ENCODE measurements at regions not wholly inside any gene's neighbourhood (a gene's known extent, or its start where the extent isn't known, plus 50 kb on each side); places are given as distances from the start of the nearest gene placed in this dataset.

DNA sequence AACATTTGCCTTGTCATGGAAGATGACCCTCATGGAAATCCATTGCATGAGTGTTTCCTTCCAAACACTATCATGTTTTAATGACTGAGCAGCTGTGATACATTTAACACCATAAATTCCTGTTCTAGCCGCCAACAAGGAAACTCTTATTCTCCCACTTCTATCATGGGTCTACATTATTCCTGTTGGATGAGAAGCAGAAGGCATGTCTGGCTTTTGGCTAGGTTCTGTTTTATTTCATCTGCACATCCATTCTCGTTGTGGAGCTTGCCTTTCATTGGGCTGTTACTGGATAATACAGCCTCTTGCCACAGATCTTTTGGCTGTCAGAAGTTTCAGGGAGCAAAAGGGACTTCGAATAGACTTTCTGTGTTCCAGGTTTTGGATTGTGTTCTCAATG is 742.6 kb upstream of the TSPY4 start:
- Histone ChIP-seq H3K27ac (no peak overlapping the region), H3K36me3 (no peaks in the 10 kb centered on the region), H3K4me1 (peaks cover 0 to 6% (median 0%) of the 10 kb centered on the region in 4 donors), H3K9me3 (no peaks in the 10 kb centered on the region), H3K4me3 (no peak overlapping the region), H3K27me3 (no peaks in the 10 kb centered on the region)
- DNase-seq (ENCODE audit: low spot score in 2 of 2) = no peak
- WGBS, 2 donors = 46% methylated on average over 3 of the region's 3 CpGs; no CpG with 5 or more reads in 1 of the 2 donors
- TF ChIP-seq POLR2A (IDR thresholded peaks at IDR 0.05) = no peak

DNA sequence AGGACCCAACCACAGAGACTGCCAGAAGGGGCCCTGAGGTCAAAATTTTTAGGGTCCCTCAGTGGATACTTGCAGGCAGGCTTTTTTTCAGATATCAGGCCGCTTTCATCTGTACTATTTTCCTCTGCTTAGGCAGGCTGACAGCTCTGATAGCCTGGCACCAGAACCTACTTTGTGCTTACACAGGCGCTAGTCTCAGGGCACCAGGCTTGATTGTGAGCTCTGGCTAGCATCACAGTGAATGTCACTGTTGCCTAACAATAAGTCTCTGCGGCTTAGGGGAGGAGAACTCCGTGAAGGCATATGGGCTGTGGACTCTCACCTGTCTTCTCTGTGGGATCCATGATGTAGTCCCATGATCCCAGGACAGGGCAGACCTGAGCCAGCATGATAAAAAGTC is 738.1 kb upstream of the TSPY4 start:
- 50% methylated on average over 1 of the region's 4 CpGs; no CpG with 5 or more reads in 1 of the 2 donors for WGBS, 2 donors
- DNase-seq (ENCODE audit: low spot score in 2 of 2) = no peak
- Histone ChIP-seq H3K4me3 (no peak overlapping the region), H3K4me1 (no peaks in the 10 kb centered on the region), H3K27ac (no peak overlapping the region), H3K9me3 (no peaks in the 10 kb centered on the region), H3K36me3 (no peaks in the 10 kb centered on the region), H3K27me3 (no peaks in the 10 kb centered on the region)
- TF ChIP-seq, protein P1, sequence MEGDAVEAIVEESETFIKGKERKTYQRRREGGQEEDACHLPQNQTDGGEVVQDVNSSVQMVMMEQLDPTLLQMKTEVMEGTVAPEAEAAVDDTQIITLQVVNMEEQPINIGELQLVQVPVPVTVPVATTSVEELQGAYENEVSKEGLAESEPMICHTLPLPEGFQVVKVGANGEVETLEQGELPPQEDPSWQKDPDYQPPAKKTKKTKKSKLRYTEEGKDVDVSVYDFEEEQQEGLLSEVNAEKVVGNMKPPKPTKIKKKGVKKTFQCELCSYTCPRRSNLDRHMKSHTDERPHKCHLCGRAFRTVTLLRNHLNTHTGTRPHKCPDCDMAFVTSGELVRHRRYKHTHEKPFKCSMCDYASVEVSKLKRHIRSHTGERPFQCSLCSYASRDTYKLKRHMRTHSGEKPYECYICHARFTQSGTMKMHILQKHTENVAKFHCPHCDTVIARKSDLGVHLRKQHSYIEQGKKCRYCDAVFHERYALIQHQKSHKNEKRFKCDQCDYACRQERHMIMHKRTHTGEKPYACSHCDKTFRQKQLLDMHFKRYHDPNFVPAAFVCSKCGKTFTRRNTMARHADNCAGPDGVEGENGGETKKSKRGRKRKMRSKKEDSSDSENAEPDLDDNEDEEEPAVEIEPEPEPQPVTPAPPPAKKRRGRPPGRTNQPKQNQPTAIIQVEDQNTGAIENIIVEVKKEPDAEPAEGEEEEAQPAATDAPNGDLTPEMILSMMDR (IDR thresholded peaks at IDR 0.05) = no peak
- TF ChIP-seq POLR2A (IDR thresholded peaks at IDR 0.05) = no peak
- no peak for TF ChIP-seq EP300 (IDR thresholded peaks at IDR 0.05)

DNA sequence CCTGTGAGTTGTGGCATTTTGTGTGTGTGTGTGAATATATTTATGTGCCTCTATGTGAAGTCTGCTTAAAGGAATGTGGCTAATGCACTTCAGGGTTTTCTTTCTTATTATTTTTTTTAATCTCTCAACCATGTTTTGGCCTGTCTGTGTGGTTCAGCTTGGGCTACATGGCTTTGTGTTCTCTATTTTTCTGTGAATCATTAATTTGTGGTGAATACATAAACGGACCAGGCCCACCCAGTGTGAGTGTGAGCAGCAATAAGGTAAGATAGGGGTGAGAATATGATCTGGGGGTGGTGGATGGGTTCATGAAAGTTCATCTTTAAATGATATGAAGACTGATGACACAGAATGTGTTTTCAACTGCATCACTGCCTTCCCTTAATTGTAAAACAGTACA is 726.6 kb upstream of the TSPY4 start:
- no peak for TF ChIP-seq EP300 (IDR thresholded peaks at IDR 0.05)
- TF ChIP-seq, protein P1 (IDR thresholded peaks at IDR 0.05) = no peak
- TF ChIP-seq POLR2A (IDR thresholded peaks at IDR 0.05) = no peak

DNA sequence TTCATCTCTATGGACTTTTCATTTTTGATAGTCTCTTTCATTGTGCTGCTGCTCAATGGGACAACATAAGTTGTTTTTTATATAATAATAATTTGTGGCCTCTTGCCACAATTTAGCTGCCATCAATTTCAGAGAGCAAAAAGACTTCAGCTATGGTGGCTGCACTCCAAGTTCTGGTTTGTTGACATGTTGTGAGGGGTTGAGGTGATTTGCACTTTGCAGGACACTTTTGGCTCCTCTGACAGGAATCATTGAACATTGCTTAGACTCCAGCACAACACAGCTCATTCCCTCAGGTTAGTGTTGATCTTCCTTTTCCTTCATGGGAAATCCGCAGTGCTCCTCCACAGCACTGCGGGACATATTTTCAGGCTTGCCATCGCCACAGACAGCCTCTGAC is 725.4 kb upstream of the TSPY4 start:
- Histone ChIP-seq H3K27me3 (no peaks in the 10 kb centered on the region), H3K9me3 (no peaks in the 10 kb centered on the region), H3K4me3 (no peak overlapping the region), H3K27ac (no peak overlapping the region), H3K36me3 (no peaks in the 10 kb centered on the region), H3K4me1 (no peaks in the 10 kb centered on the region)
- no peak for DNase-seq (ENCODE audit: low spot score in 2 of 2)
- no peak for TF ChIP-seq EP300 (IDR thresholded peaks at IDR 0.05)
- no peak for TF ChIP-seq POLR2A (IDR thresholded peaks at IDR 0.05)
- TF ChIP-seq, protein P1 (IDR thresholded peaks at IDR 0.05) = no peak
- WGBS, 2 donors = 100% methylated on average over 1 of the region's 3 CpGs; no CpG with 5 or more reads in 1 of the 2 donors

More for the DNA sequence above, 726.6 kb upstream of the TSPY4 start:
- Histone ChIP-seq H3K4me3 (no peak overlapping the region), H3K4me1 (no peaks in the 10 kb centered on the region), H3K36me3 (no peaks in the 10 kb centered on the region), H3K9me3 (no peaks in the 10 kb centered on the region), H3K27me3 (no peaks in the 10 kb centered on the region), H3K27ac (no peak overlapping the region)
- DNase-seq (ENCODE audit: low spot score in 2 of 2) = no peak
- 24% methylated on average over 1 of the region's 1 CpG; no CpG with 5 or more reads in 1 of the 2 donors for WGBS, 2 donors

DNA sequence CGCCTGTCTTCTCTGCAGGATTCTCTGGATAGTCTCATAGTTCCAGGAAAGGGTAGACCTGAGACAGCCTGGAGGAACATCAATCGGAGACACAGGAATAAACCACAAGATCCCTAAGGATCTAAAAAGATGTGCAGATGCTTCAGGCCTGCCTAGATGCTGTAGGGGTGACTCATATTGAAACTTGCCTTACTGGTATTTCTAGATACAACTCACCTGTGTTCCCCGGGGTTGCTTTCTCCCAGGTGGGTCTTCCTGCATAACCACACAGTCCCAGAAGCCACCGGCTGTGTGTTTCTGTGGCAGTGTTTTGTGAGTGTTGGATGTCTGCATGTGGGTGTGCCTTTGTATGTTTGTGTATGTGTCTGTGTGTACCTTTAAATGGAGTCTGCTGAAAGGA is 719.0 kb upstream of the TSPY4 start:
- Histone ChIP-seq H3K4me1 (peaks cover 0 to 10% (median 0%) of the 10 kb centered on the region in 4 donors), H3K36me3 (no peaks in the 10 kb centered on the region), H3K27me3 (no peaks in the 10 kb centered on the region), H3K9me3 (no peaks in the 10 kb centered on the region), H3K27ac (no peak overlapping the region), H3K4me3 (no peak overlapping the region)
- 81% methylated on average over 2 of the region's 4 CpGs; no CpG with 5 or more reads in 1 of the 2 donors for WGBS, 2 donors
- no peak for DNase-seq (ENCODE audit: low spot score in 2 of 2)
- TF ChIP-seq EP300 (IDR thresholded peaks at IDR 0.05) (no peak), POLR2A (IDR thresholded peaks at IDR 0.05) (no peak)
- TF ChIP-seq, protein P1 (IDR thresholded peaks at IDR 0.05) = no peak

DNA sequence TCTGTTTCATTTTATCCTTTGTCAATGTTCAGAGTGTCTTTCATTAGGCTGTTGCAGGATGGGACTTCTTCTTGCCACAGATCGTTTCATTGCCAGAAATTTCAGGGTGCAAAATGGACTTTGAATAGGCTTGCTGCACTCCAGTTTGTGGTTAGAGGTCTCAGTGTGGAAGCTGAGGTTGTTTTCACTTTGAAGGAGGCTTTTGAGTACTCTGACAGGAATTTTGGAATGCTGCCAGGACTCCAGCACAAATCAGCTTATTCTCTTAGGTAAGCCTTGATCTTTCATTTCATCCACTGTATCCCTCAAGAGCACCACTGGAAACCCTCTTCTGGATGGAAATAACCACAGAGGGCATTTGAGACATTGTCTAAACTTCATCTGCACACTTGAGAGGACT is 715.1 kb upstream of the TSPY4 start:
- TF ChIP-seq, protein P1 (IDR thresholded peaks at IDR 0.05) = no peak
- no peak for TF ChIP-seq POLR2A (IDR thresholded peaks at IDR 0.05)
- TF ChIP-seq EP300 (IDR thresholded peaks at IDR 0.05) = no peak
- DNase-seq (ENCODE audit: low spot score in 2 of 2) = peak in 1 of 2 donors; percentile 33
- H3K36me3 ChIP-seq = no peaks in the 10 kb centered on the region
- H3K9me3 ChIP-seq = no peaks in the 10 kb centered on the region
- no peaks in the 10 kb centered on the region for H3K27me3 ChIP-seq
- H3K4me3 ChIP-seq = no peak overlapping the region
- whole genome bisulfite sequencing, 2 donors = 11% methylated on average over 1 of the region's 1 CpG; no CpG with 5 or more reads in 1 of the 2 donors
- H3K4me1 ChIP-seq = peaks cover 0 to 10% (median 0%) of the 10 kb centered on the region in 4 donors
- no peak overlapping the region for H3K27ac ChIP-seq

All from tibial nerve (tissue), 4 donors.